ENCODE measurements at regions not wholly inside any gene's neighbourhood (a gene's known extent, or its start where the extent isn't known, plus 50 kb on each side); places are given as distances from the start of the nearest gene placed in this dataset.

DNA sequence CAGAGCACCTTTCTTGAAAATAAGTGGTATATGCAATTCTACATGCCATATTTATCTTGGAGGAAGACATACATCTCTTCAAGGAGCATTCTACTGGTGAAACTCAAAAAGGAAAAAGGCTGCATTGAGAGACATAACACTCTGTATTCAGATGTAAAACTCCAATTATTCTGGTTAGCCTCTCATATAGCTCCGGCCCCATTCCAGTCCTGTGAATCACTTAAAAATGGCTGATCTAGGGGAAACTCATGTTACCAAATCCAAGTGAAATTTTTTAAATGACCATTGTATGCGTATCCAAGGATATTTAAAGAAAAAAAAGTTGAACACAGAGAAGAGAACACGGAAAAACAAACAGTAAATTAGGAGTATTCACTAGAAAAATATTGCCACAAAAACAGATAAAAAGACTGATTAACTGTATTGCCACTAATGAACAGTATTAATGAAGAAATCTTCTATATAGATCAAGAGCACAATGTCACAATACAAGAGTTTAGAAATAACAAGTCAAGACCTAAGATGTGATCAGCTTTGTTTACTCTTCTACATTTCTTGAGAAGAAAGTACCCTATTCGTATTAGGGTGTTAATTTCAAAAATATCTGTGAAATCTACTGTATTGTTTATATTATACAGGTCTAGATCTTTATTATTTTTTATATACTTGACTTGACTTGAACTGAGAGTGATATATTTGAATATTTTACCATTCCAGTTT is 124.5 kb upstream of the GJE1 start:
- H3K9me3 ChIP-seq (ENCODE audit: control insufficient read depth in 2 of 2, insufficient read depth in 1 of 2, low read length in 1 of 2): no peaks in the 10 kb centered on the region
- no peak overlapping the region for H3K27ac ChIP-seq (ENCODE audit: low read depth in 1 of 2, low read length in 1 of 2)
- no peaks in the 10 kb centered on the region for H3K27me3 ChIP-seq (ENCODE audit: control insufficient read depth in 2 of 2, insufficient read depth in 1 of 2, low read length in 1 of 2)
- H3K4me3 ChIP-seq (ENCODE audit: low read length in 2 of 2): no peak overlapping the region
- H3K36me3 ChIP-seq (ENCODE audit: control insufficient read depth in 2 of 2, insufficient read depth in 2 of 2, low read length in 1 of 2): no peaks in the 10 kb centered on the region
- DNase-seq (ENCODE audit: low read depth in 6 of 9, low spot score in 9 of 9): no peak
- H3K4me1 ChIP-seq (ENCODE audit: control insufficient read depth in 2 of 2, insufficient read depth in 2 of 2, low read length in 2 of 2): no peaks in the 10 kb centered on the region
- 93% methylated on average over 4 of the region's 4 CpGs for WGBS

DNA sequence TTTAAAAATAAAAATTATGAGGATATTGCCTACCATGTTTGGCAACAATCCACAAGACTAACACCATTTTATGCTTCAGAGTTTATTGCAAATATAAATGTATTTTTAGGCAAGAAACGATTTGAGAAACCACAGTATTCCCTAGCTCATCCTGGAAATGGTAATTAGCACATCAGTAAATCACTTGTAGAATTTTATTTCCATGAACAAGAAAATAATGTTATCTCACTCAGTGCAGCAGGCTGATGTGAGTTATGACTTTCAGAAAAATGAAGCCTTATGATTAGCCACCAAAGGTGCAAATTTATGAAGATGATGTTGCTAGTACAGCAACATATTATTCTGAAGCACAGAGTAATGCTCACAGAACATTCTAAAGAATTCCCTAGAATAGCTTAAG is 127.7 kb upstream of the GJE1 start:
- no peaks in the 10 kb centered on the region for H3K36me3 ChIP-seq (ENCODE audit: control insufficient read depth in 2 of 2, insufficient read depth in 2 of 2, low read length in 1 of 2)
- H3K27me3 ChIP-seq (ENCODE audit: control insufficient read depth in 2 of 2, insufficient read depth in 1 of 2, low read length in 1 of 2): no peaks in the 10 kb centered on the region
- H3K27ac ChIP-seq (ENCODE audit: low read depth in 1 of 2, low read length in 1 of 2): no peak overlapping the region
- no peak overlapping the region for H3K4me3 ChIP-seq (ENCODE audit: low read length in 2 of 2)
- no peaks in the 10 kb centered on the region for H3K9me3 ChIP-seq (ENCODE audit: control insufficient read depth in 2 of 2, insufficient read depth in 1 of 2, low read length in 1 of 2)
- DNase-seq (ENCODE audit: low read depth in 6 of 9, low spot score in 9 of 9): no peak
- 18% methylated on average over 1 of the region's 1 CpG for WGBS
- H3K4me1 ChIP-seq (ENCODE audit: control insufficient read depth in 2 of 2, insufficient read depth in 2 of 2, low read length in 2 of 2): no peaks in the 10 kb centered on the region

DNA sequence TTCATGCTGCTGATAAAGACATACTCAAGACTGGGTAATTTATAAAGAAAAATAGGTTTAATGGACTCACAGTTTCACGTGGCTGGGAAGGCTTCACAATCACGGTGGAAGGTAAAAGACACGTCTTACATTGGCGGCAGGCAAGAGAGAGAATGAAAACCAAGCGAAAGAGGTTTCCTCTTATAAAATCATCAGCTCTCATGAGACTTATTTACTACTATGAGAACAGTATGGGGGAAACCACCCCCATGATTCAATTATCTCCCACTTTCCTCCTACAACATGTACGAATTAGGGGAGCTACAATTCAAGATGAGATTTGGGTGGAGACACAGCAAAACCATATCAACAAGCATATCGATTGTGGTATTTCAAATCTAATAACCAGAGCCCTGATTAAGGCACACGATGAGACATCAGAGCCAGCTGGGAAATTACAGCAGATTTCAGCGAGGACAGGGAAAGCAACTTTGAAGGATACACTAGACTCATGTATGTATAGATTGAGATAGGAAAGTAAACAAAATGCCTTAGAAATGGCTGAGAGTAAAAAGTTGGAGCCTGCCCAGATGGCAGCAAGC is 129.8 kb upstream of the GJE1 start:
- H3K9me3 ChIP-seq (ENCODE audit: control insufficient read depth in 2 of 2, insufficient read depth in 1 of 2, low read length in 1 of 2): no peaks in the 10 kb centered on the region
- WGBS: 94% methylated on average over 9 of the region's 9 CpGs
- H3K27ac ChIP-seq (ENCODE audit: low read depth in 1 of 2, low read length in 1 of 2): no peak overlapping the region
- no peaks in the 10 kb centered on the region for H3K4me1 ChIP-seq (ENCODE audit: control insufficient read depth in 2 of 2, insufficient read depth in 2 of 2, low read length in 2 of 2)
- H3K36me3 ChIP-seq (ENCODE audit: control insufficient read depth in 2 of 2, insufficient read depth in 2 of 2, low read length in 1 of 2): no peaks in the 10 kb centered on the region
- no peak overlapping the region for H3K4me3 ChIP-seq (ENCODE audit: low read length in 2 of 2)
- no peak for DNase-seq (ENCODE audit: low read depth in 6 of 9, low spot score in 9 of 9)
- no peaks in the 10 kb centered on the region for H3K27me3 ChIP-seq (ENCODE audit: control insufficient read depth in 2 of 2, insufficient read depth in 1 of 2, low read length in 1 of 2)

DNA sequence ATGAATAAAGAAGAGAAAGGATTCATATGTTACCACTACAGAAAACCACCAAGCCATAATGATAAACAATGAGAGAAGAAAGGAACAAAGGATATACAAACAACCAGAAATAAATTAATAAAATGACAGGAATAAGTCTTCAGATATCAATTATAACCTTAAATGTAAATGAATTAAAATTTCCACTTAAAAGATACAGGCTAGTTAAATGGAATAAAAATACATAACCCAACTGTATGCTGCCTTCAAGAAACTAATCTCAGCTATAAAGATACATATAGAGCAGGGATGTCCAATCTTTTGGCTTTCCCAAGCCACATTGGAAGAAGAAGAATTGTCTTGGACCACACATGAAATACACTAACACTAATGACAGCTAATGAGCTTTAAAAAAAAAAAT is 135.9 kb upstream of the GJE1 start:
- peaks cover 0 to 13% of the 10 kb centered on the region in 2 donors for H3K9me3 ChIP-seq (ENCODE audit: control insufficient read depth in 2 of 2, insufficient read depth in 1 of 2, low read length in 1 of 2)

DNA sequence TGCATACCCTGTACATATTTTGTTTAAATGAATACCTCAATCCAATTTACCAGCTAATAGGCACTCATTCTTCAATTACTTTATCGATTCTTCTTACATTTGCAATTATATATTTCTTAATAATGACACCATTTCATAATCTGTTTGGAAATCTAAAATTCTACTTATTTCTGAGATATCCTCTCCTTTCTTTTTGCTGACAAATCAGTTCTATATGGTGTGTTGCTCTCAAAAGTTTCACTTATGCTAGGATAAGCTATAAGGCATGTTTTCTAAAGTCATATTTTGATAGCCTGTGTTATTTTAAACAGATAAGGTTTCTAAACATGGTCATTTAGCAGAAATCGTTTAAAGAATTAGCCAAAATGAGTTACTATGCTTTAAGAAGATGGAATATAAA is 140.6 kb upstream of the GJE1 start:
- H3K9me3 ChIP-seq (ENCODE audit: control insufficient read depth in 2 of 2, insufficient read depth in 1 of 2, low read length in 1 of 2): peaks cover 0 to 13% of the 10 kb centered on the region in 2 donors
- H3K27me3 ChIP-seq (ENCODE audit: control insufficient read depth in 2 of 2, insufficient read depth in 1 of 2, low read length in 1 of 2): no peaks in the 10 kb centered on the region
- H3K4me3 ChIP-seq (ENCODE audit: low read length in 2 of 2): no peak overlapping the region
- no peak for DNase-seq (ENCODE audit: low read depth in 6 of 9, low spot score in 9 of 9)
- no peaks in the 10 kb centered on the region for H3K4me1 ChIP-seq (ENCODE audit: control insufficient read depth in 2 of 2, insufficient read depth in 2 of 2, low read length in 2 of 2)
- 93% methylated on average over 2 of the region's 2 CpGs for WGBS
- no peaks in the 10 kb centered on the region for H3K36me3 ChIP-seq (ENCODE audit: control insufficient read depth in 2 of 2, insufficient read depth in 2 of 2, low read length in 1 of 2)
- H3K27ac ChIP-seq (ENCODE audit: low read depth in 1 of 2, low read length in 1 of 2): no peak overlapping the region

More for the DNA sequence above, 135.9 kb upstream of the GJE1 start:
- no peak overlapping the region for H3K27ac ChIP-seq (ENCODE audit: low read depth in 1 of 2, low read length in 1 of 2)
- no peaks in the 10 kb centered on the region for H3K4me1 ChIP-seq (ENCODE audit: control insufficient read depth in 2 of 2, insufficient read depth in 2 of 2, low read length in 2 of 2)
- no peaks in the 10 kb centered on the region for H3K27me3 ChIP-seq (ENCODE audit: control insufficient read depth in 2 of 2, insufficient read depth in 1 of 2, low read length in 1 of 2)
- no peaks in the 10 kb centered on the region for H3K36me3 ChIP-seq (ENCODE audit: control insufficient read depth in 2 of 2, insufficient read depth in 2 of 2, low read length in 1 of 2)
- DNase-seq (ENCODE audit: low read depth in 6 of 9, low spot score in 9 of 9): no peak
- H3K4me3 ChIP-seq (ENCODE audit: low read length in 2 of 2): no peak overlapping the region

DNA sequence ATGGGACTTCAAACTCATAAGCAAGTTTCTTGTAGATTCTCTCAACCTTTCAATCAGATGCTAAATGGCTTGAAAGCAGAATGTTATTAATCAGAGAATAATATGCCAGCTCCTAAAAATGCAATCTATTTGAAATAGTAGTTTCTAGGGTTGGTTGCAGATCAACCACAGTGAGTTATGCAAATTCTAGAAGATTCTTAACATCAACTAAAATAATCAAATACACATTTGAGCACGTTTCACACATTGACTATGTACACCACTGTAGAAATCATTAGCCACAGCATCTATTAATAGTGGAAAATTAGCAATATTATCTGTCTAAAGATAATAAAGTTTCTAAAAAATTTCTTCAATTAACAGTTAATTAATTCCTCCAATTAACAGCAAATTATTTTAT is 141.9 kb upstream of the GJE1 start:
- Histone ChIP-seq H3K36me3 (ENCODE audit: control insufficient read depth in 2 of 2, insufficient read depth in 2 of 2, low read length in 1 of 2) (no peaks in the 10 kb centered on the region), H3K27ac (ENCODE audit: low read depth in 1 of 2, low read length in 1 of 2) (no peak overlapping the region), H3K4me1 (ENCODE audit: control insufficient read depth in 2 of 2, insufficient read depth in 2 of 2, low read length in 2 of 2) (no peaks in the 10 kb centered on the region), H3K9me3 (ENCODE audit: control insufficient read depth in 2 of 2, insufficient read depth in 1 of 2, low read length in 1 of 2) (peaks cover 0 to 13% of the 10 kb centered on the region in 2 donors), H3K27me3 (ENCODE audit: control insufficient read depth in 2 of 2, insufficient read depth in 1 of 2, low read length in 1 of 2) (no peaks in the 10 kb centered on the region), H3K4me3 (ENCODE audit: low read length in 2 of 2) (no peak overlapping the region)
- DNase-seq (ENCODE audit: low read depth in 6 of 9, low spot score in 9 of 9): no peak
- WGBS: 65% methylated on average over 1 of the region's 1 CpG

DNA sequence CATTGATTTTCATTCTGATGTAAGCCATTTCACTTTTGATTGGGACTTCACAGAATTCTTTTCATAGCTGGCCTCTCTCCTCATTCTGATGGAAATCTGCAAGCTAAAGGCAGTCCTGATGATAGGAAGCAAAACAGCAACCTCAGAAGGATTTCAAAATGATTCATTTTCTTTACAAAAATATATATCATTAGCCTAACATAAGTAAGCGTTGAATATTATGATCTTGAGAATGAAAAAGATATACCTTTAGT is 143.1 kb upstream of the GJE1 start:
- Histone ChIP-seq H3K4me1 (ENCODE audit: control insufficient read depth in 2 of 2, insufficient read depth in 2 of 2, low read length in 2 of 2) (no peaks in the 10 kb centered on the region), H3K27me3 (ENCODE audit: control insufficient read depth in 2 of 2, insufficient read depth in 1 of 2, low read length in 1 of 2) (no peaks in the 10 kb centered on the region), H3K36me3 (ENCODE audit: control insufficient read depth in 2 of 2, insufficient read depth in 2 of 2, low read length in 1 of 2) (no peaks in the 10 kb centered on the region), H3K27ac (ENCODE audit: low read depth in 1 of 2, low read length in 1 of 2) (no peak overlapping the region), H3K9me3 (ENCODE audit: control insufficient read depth in 2 of 2, insufficient read depth in 1 of 2, low read length in 1 of 2) (peaks cover 0 to 5% of the 10 kb centered on the region in 2 donors), H3K4me3 (ENCODE audit: low read length in 2 of 2) (no peak overlapping the region)
- WGBS: 96% methylated on average over 1 of the region's 1 CpG
- no peak for DNase-seq (ENCODE audit: low read depth in 6 of 9, low spot score in 9 of 9)

DNA sequence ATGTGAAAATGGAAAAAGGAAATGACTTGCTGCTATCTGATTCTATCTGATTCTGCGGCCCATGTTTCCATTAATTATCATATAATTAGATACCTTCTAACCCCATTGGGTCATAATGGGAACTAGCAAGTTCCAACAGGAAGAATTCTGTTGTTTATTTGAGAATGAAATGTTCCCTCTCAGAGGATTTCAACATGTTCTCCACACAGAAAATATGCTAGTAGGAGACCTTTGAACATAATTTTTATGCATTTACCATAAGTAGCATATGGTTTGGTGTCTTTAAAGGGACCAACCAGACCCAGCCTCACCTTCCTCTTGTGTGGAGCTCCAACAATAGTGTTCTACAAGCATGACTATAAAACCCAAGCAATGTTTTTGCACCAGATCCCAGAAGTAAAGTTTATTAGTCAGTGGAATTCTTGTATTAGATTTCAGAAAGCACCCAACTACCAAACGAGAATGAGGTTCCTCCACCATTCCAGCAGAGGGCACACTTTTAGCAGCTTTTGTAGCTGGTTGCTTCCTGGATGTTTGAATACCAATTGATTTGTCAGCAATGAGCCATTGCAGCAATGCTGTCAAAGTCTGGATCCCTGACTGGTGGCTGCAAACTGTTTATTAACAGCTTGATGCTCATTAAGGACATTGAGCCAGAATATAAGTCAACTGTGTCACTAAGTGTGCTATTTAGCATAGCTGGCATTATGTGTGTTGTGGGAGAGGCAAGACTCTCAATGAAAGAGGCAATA is 143.6 kb upstream of the GJE1 start:
- Histone ChIP-seq H3K4me3 (ENCODE audit: low read length in 2 of 2) (no peak overlapping the region), H3K27ac (ENCODE audit: low read depth in 1 of 2, low read length in 1 of 2) (no peak overlapping the region), H3K9me3 (ENCODE audit: control insufficient read depth in 2 of 2, insufficient read depth in 1 of 2, low read length in 1 of 2) (peaks cover 0 to under 1% of the 10 kb centered on the region in 2 donors), H3K4me1 (ENCODE audit: control insufficient read depth in 2 of 2, insufficient read depth in 2 of 2, low read length in 2 of 2) (no peaks in the 10 kb centered on the region), H3K27me3 (ENCODE audit: control insufficient read depth in 2 of 2, insufficient read depth in 1 of 2, low read length in 1 of 2) (no peaks in the 10 kb centered on the region), H3K36me3 (ENCODE audit: control insufficient read depth in 2 of 2, insufficient read depth in 2 of 2, low read length in 1 of 2) (no peaks in the 10 kb centered on the region)
- WGBS: 62% methylated on average over 2 of the region's 2 CpGs
- DNase-seq (ENCODE audit: low read depth in 6 of 9, low spot score in 9 of 9): peak in 2 of 9 donors; percentile 11 to 27

DNA sequence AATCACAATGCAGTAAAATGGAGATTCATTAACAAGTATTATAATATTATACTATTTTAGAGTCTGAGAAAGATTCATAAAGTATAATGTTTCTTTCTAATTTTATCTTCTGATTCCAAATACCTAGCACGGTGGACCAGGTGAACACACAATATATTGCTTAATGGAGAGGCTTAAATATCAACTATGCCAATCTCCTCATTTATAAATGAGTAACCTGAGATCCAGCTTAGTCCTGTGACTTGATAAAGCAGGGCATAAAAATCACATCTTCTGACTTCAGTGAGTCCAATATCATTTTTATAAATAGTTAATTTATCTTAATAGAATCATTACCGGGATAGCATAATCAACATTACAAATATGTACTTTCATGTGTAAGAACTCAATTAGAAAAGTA is 144.4 kb upstream of the GJE1 start:
- no peaks in the 10 kb centered on the region for H3K9me3 ChIP-seq (ENCODE audit: control insufficient read depth in 2 of 2, insufficient read depth in 1 of 2, low read length in 1 of 2)
- 92% methylated on average over 2 of the region's 2 CpGs for WGBS
- no peak for DNase-seq (ENCODE audit: low read depth in 6 of 9, low spot score in 9 of 9)
- no peaks in the 10 kb centered on the region for H3K4me1 ChIP-seq (ENCODE audit: control insufficient read depth in 2 of 2, insufficient read depth in 2 of 2, low read length in 2 of 2)
- no peaks in the 10 kb centered on the region for H3K27me3 ChIP-seq (ENCODE audit: control insufficient read depth in 2 of 2, insufficient read depth in 1 of 2, low read length in 1 of 2)
- no peaks in the 10 kb centered on the region for H3K36me3 ChIP-seq (ENCODE audit: control insufficient read depth in 2 of 2, insufficient read depth in 2 of 2, low read length in 1 of 2)
- no peak overlapping the region for H3K4me3 ChIP-seq (ENCODE audit: low read length in 2 of 2)
- no peak overlapping the region for H3K27ac ChIP-seq (ENCODE audit: low read depth in 1 of 2, low read length in 1 of 2)

Measured in thymus (tissue), 11 donors.